ENCODE measurements at regions not wholly inside any gene's neighbourhood (a gene's known extent, or its start where the extent isn't known, plus 50 kb on each side); places are given as distances from the start of the nearest gene placed in this dataset.

GRCh38 chr4:107156443-107156842 is 120.3 kb upstream of the DKK2 start:
- TF ChIP-seq CTCF (IDR thresholded peaks at IDR 0.05) (no peak), EP300 (IDR thresholded peaks at IDR 0.05) (no peak), POLR2A (IDR thresholded peaks at IDR 0.05) (no peak)
